Ovary (tissue), 3 donors: ENCODE measurements at regions not wholly inside any gene's neighbourhood (a gene's known extent, or its start where the extent isn't known, plus 50 kb on each side); places are given as distances from the start of the nearest gene placed in this dataset.

ENCODE experiments used
- POLR2A ChIP-seq: fragments of 450-650 bp; IDR thresholded peaks from one replicate; pipeline ENCODE4 v1.6.1; 2017; ENCODE audit warnings: antibody characterized with exemption, mild to moderate bottlenecking, moderate library complexity
- TF ChIP-seq, protein P1 (sequence below), 3 donors: fragments of 450-650 bp in 2 of 3; fragments of 200-600 bp in 1 of 3; IDR thresholded peaks; one replicate each; pipeline versions ENCODE4 v1.5.1 to v1.8.0; 2016 to 2022; ENCODE audit warnings: antibody characterized with exemption in 3 of 3, mild to moderate bottlenecking in 1 of 3
- donor health status: DM: no; HTN: no; CAD: no.

DNA sequence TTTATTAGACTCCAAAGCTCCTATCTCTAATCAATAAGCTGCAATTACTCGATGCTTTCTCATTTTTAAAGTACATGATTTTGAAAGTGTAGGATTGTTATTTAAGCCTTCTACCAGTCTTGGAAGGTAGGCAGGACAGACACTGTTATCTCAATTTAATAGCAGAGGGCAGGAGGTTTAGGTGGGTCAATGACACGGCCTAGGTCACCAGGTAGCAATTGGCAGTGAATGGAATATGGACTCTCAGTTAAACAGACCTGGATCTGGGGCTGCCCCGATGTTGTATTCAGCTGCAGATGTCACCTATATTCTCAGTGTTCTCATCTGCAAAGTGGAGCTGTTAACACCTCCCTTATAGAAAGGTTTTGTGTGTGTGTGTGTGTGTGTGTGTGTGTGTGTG, 124.4 kb upstream of the ANKFN1 start:
- TF ChIP-seq, protein P1, sequence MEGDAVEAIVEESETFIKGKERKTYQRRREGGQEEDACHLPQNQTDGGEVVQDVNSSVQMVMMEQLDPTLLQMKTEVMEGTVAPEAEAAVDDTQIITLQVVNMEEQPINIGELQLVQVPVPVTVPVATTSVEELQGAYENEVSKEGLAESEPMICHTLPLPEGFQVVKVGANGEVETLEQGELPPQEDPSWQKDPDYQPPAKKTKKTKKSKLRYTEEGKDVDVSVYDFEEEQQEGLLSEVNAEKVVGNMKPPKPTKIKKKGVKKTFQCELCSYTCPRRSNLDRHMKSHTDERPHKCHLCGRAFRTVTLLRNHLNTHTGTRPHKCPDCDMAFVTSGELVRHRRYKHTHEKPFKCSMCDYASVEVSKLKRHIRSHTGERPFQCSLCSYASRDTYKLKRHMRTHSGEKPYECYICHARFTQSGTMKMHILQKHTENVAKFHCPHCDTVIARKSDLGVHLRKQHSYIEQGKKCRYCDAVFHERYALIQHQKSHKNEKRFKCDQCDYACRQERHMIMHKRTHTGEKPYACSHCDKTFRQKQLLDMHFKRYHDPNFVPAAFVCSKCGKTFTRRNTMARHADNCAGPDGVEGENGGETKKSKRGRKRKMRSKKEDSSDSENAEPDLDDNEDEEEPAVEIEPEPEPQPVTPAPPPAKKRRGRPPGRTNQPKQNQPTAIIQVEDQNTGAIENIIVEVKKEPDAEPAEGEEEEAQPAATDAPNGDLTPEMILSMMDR (IDR thresholded peaks at IDR 0.05): no peak
- TF ChIP-seq POLR2A: no peak
